SK-N-SH treated with all-trans-retinoic acid at 6 μM for 48 hours (cell line): ENCODE measurements at regions not wholly inside any gene's neighbourhood (a gene's known extent, or its start where the extent isn't known, plus 50 kb on each side); places are given as distances from the start of the nearest gene placed in this dataset.

Source experiments
- ATAC-seq: fragments of 200-7000 bp; cut with Tn5 transposase; 3 replicates; pipeline ENCODE4 v1.9.1; 2020; ENCODE audit warnings: mild to moderate bottlenecking, moderate library complexity
- ARNTL ChIP-seq: fragments of 450-650 bp; formaldehyde crosslinking; IDR thresholded peaks from 2 replicates; pipeline ENCODE4 v1.5.0; 2020; ENCODE audit warnings: low read depth, mild to moderate bottlenecking, moderate library complexity, borderline replicate concordance
- BACH2 ChIP-seq: fragments of 250-450 bp; sonication (Bioruptor Pico); IDR thresholded peaks from 2 replicates; pipeline ENCODE4 v1.9.0; 2021; ENCODE audit warnings: mild to moderate bottlenecking, borderline replicate concordance
- CREB5 ChIP-seq: fragments of 250-450 bp; sonication (Bioruptor Pico); IDR thresholded peaks from 2 replicates; pipeline ENCODE4 v1.5.1; 2020; ENCODE audit warnings: low read depth, mild to moderate bottlenecking, moderate library complexity
- CSDC2 ChIP-seq: fragments of 250-450 bp; sonication (Bioruptor Pico); IDR thresholded peaks from 2 replicates; pipeline ENCODE4 v1.5.0; 2020; ENCODE audit warnings: mild to moderate bottlenecking, moderate library complexity
- CSRNP3 ChIP-seq: fragments of 250-450 bp; sonication (Bioruptor Pico); IDR thresholded peaks from 2 replicates; pipeline ENCODE4 v1.5.1; 2021; ENCODE audit warnings: mild to moderate bottlenecking, moderate library complexity
- ESRRG ChIP-seq: fragments of 250-450 bp; sonication (Bioruptor Pico); IDR thresholded peaks from 2 replicates; pipeline ENCODE4 v1.6.1; 2021; ENCODE audit warnings: mild to moderate bottlenecking
- ISL1 ChIP-seq: fragments of 250-450 bp; sonication (Bioruptor Pico); IDR thresholded peaks from 2 replicates; pipeline ENCODE4 v2.1.2; 2022; ENCODE audit warnings: mild to moderate bottlenecking, moderate library complexity
- OSR1 ChIP-seq: fragments of 250-450 bp; sonication (Bioruptor Pico); IDR thresholded peaks from 2 replicates; pipeline ENCODE4 v1.8.0; 2022; ENCODE audit warnings: moderate library complexity, mild to moderate bottlenecking, inconsistent platforms
- PATZ1 ChIP-seq: fragments of 250-450 bp; sonication (Bioruptor Pico); IDR thresholded peaks from 2 replicates; pipeline ENCODE4 v1.8.0; 2020; ENCODE audit warnings: mild to moderate bottlenecking, moderate library complexity, borderline replicate concordance
- POU6F1 ChIP-seq: fragments of 250-450 bp; sonication (Bioruptor Pico); IDR thresholded peaks from 2 replicates; pipeline ENCODE4 v1.8.0; 2021; ENCODE audit warnings: low read depth, mild to moderate bottlenecking, moderate library complexity, borderline replicate concordance
- PPARA ChIP-seq: fragments of 250-450 bp; sonication (Bioruptor Pico); IDR thresholded peaks from 2 replicates; pipeline ENCODE4 v1.5.0; 2020; ENCODE audit warnings: mild to moderate bottlenecking, borderline replicate concordance
- RARB ChIP-seq: fragments of 250-450 bp; sonication (Bioruptor Pico); IDR thresholded peaks from 2 replicates; pipeline ENCODE4 v1.8.0; 2021; ENCODE audit warnings: mild to moderate bottlenecking, moderate library complexity
- SNAI2 ChIP-seq: fragments of 250-450 bp; sonication (Bioruptor Pico); IDR thresholded peaks from 2 replicates; pipeline ENCODE4 v1.5.0; 2020; ENCODE audit warnings: mild to moderate bottlenecking, moderate library complexity
- TCF4 ChIP-seq: fragments of 250-450 bp; sonication (Bioruptor Pico); IDR thresholded peaks from 2 replicates; pipeline ENCODE4 v1.8.0; 2021; ENCODE audit warnings: mild to moderate bottlenecking, moderate library complexity, borderline replicate concordance
- TOX ChIP-seq: fragments of 250-450 bp; sonication (Bioruptor Pico); IDR thresholded peaks from 2 replicates; pipeline ENCODE4 v1.8.0; 2021; ENCODE audit warnings: mild to moderate bottlenecking, moderate library complexity, borderline replicate concordance
- TSHZ2 ChIP-seq: fragments of 250-450 bp; sonication (Bioruptor Pico); IDR thresholded peaks from 2 replicates; pipeline ENCODE4 v1.5.0; 2020; ENCODE audit warnings: mild to moderate bottlenecking, moderate library complexity
- ZC3H10 ChIP-seq: fragments of 250-450 bp; sonication (Bioruptor Pico); IDR thresholded peaks from 2 replicates; pipeline ENCODE4 v1.5.1; 2021; ENCODE audit warnings: mild to moderate bottlenecking, moderate library complexity
- ZNF565 ChIP-seq: fragments of 450-650 bp; formaldehyde crosslinking; conservative IDR thresholded peaks from 2 replicates; pipeline ENCODE4 v1.5.0; 2020; ENCODE audit warnings: low read depth, mild to moderate bottlenecking, moderate library complexity

- TF ChIP-seq ZNF565 (CRISPR knock-in tag): no peak
- TF ChIP-seq ESRRG (CRISPR knock-in tag): no peak
- no peak for TF ChIP-seq PPARA (CRISPR knock-in tag)
- no peak for TF ChIP-seq PATZ1 (CRISPR knock-in tag)
Measured at GRCh38 chr2:221731432-221732145, 159.5 kb upstream of the EPHA4 start (continued).

- TF ChIP-seq CSDC2 (CRISPR knock-in tag): no peak
- no peak for TF ChIP-seq PATZ1 (CRISPR knock-in tag)
- TF ChIP-seq SNAI2 (CRISPR knock-in tag): no peak
- no peak for TF ChIP-seq CREB5 (CRISPR knock-in tag)
- no peak for TF ChIP-seq TCF4 (CRISPR knock-in tag)
- TF ChIP-seq RARB (CRISPR knock-in tag): no peak
- no peak for TF ChIP-seq TOX
- TF ChIP-seq POU6F1: no peak
- no peak for TF ChIP-seq BACH2 (CRISPR knock-in tag)
- TF ChIP-seq ISL1 (CRISPR knock-in tag): no peak
- TF ChIP-seq TSHZ2: no peak
- TF ChIP-seq ZNF565 (CRISPR knock-in tag): no peak
- TF ChIP-seq ESRRG (CRISPR knock-in tag): no peak
- no peak for TF ChIP-seq PPARA (CRISPR knock-in tag)
- TF ChIP-seq CSRNP3 (CRISPR knock-in tag): no peak
- no peak for TF ChIP-seq OSR1
- TF ChIP-seq ZC3H10 (CRISPR knock-in tag): no peak
- no peak for TF ChIP-seq ARNTL (CRISPR knock-in tag)
- TF ChIP-seq, all 23 proteins: peak for 0
- no peak for ATAC-seq
Measured at GRCh38 chr2:221726894-221727513, 154.9 kb upstream of the EPHA4 start.
